IPS DF 6.9 (cell line): ENCODE measurements at regions not wholly inside any gene's neighbourhood (a gene's known extent, or its start where the extent isn't known, plus 50 kb on each side); places are given as distances from the start of the nearest gene placed in this dataset.

Experiments used
- DNase-seq: peaks from one replicate; pipeline ENCODE4 v3.0.0-alpha.2; 2013; ENCODE audit warnings: low read depth, low spot score
- H3K27ac ChIP-seq: one replicate; pipeline ENCODE4 v1.5.1; 2013; ENCODE audit warnings: low read length, control low read depth
- H3K27me3 ChIP-seq: 2 replicates; pipeline ENCODE4 v1.6.1; 2013; ENCODE audit warnings: mild to moderate bottlenecking, low read length; ENCODE audit not compliant: control insufficient read depth, insufficient read depth
- H3K36me3 ChIP-seq: 2 replicates; pipeline ENCODE4 v1.6.1; 2013; ENCODE audit warnings: low read length; ENCODE audit not compliant: control insufficient read depth, insufficient read depth
- H3K4me1 ChIP-seq: 2 replicates; pipeline ENCODE4 v1.6.1; 2013; ENCODE audit warnings: low read length; ENCODE audit not compliant: control insufficient read depth, insufficient read depth
- H3K4me3 ChIP-seq: 2 replicates; pipeline ENCODE4 v1.5.1; 2013; ENCODE audit warnings: mild to moderate bottlenecking, low read length
- H3K9me3 ChIP-seq: 2 replicates; pipeline ENCODE4 v1.6.1; 2013; ENCODE audit warnings: low read length, inconsistent platforms; ENCODE audit not compliant: control insufficient read depth, insufficient read depth
- WGBS: extraction: QIAGEN DNeasy Blood & Tissue Kit; methylation state at CpG from one replicate; pipeline ENCODE4 v1.1.7; 2013; ENCODE audit warnings: mixed read lengths, missing lambda C conversion rate; ENCODE audit not compliant: insufficient read length, insufficient coverage; 5-methylcytosine and 5-hydroxymethylcytosine counted together

GRCh38 chr5:2206293-2207108, 323.8 kb upstream of the IRX4 start:
- no peak overlapping the region for H3K27ac ChIP-seq
- no CpG with 5 or more reads among the region's 28 CpGs for WGBS
- no peak for DNase-seq
- no peaks in the 10 kb centered on the region for H3K4me1 ChIP-seq
- no peaks in the 10 kb centered on the region for H3K36me3 ChIP-seq
- no peaks in the 10 kb centered on the region for H3K9me3 ChIP-seq
- H3K4me3 ChIP-seq, result no peak overlapping the region
- H3K27me3 ChIP-seq, result no peaks in the 10 kb centered on the region

GRCh38 chr5:2205596-2206226, 323.0 kb upstream of the IRX4 start:
- no peaks in the 10 kb centered on the region for H3K9me3 ChIP-seq
- no peaks in the 10 kb centered on the region for H3K27me3 ChIP-seq
- H3K4me3 ChIP-seq, result no peak overlapping the region
- no peak for DNase-seq
- H3K4me1 ChIP-seq, result no peaks in the 10 kb centered on the region
- H3K36me3 ChIP-seq, result no peaks in the 10 kb centered on the region
- no peak overlapping the region for H3K27ac ChIP-seq
- WGBS, result no CpG with 5 or more reads among the region's 34 CpGs

GRCh38 chr5:2205185-2205585, 322.5 kb upstream of the IRX4 start:
- H3K27ac ChIP-seq, result no peak overlapping the region
- no CpG with 5 or more reads among the region's 14 CpGs for WGBS
- no peaks in the 10 kb centered on the region for H3K36me3 ChIP-seq
- no peaks in the 10 kb centered on the region for H3K4me1 ChIP-seq
- H3K9me3 ChIP-seq, result no peaks in the 10 kb centered on the region
- H3K27me3 ChIP-seq, result no peaks in the 10 kb centered on the region
- no peak for DNase-seq
- H3K4me3 ChIP-seq, result no peak overlapping the region

- Histone ChIP-seq H3K4me1 (no peaks in the 10 kb centered on the region), H3K36me3 (no peaks in the 10 kb centered on the region), H3K27ac (no peak overlapping the region), H3K9me3 (no peaks in the 10 kb centered on the region), H3K27me3 (no peaks in the 10 kb centered on the region), H3K4me3 (no peak overlapping the region)
- WGBS, result no CpG with 5 or more reads among the region's 21 CpGs
- no peak for DNase-seq
These were observed 321.9 kb upstream of the IRX4 start for GRCh38 chr5:2204366-2205184.

GRCh38 chr5:2203774-2204173, 321.0 kb upstream of the IRX4 start:
- no peak for DNase-seq
- Histone ChIP-seq H3K27me3 (no peaks in the 10 kb centered on the region), H3K4me3 (no peak overlapping the region), H3K4me1 (no peaks in the 10 kb centered on the region), H3K27ac (no peak overlapping the region), H3K36me3 (no peaks in the 10 kb centered on the region), H3K9me3 (no peaks in the 10 kb centered on the region)
- WGBS, result no CpG with 5 or more reads among the region's 3 CpGs

GRCh38 chr5:2201832-2202231, 319.1 kb upstream of the IRX4 start:
- DNase-seq, result no peak
- Histone ChIP-seq H3K4me1 (no peaks in the 10 kb centered on the region), H3K27me3 (no peaks in the 10 kb centered on the region), H3K27ac (no peak overlapping the region), H3K36me3 (no peaks in the 10 kb centered on the region), H3K4me3 (no peak overlapping the region), H3K9me3 (no peaks in the 10 kb centered on the region)
- whole genome bisulfite sequencing, result no CpG with 5 or more reads among the region's 9 CpGs

GRCh38 chr5:2201421-2201820, 318.7 kb upstream of the IRX4 start:
- no peaks in the 10 kb centered on the region for H3K9me3 ChIP-seq
- H3K27me3 ChIP-seq, result no peaks in the 10 kb centered on the region
- H3K4me3 ChIP-seq, result no peak overlapping the region
- no CpG with 5 or more reads among the region's 2 CpGs for WGBS
- H3K4me1 ChIP-seq, result no peaks in the 10 kb centered on the region
- no peak for DNase-seq
- no peaks in the 10 kb centered on the region for H3K36me3 ChIP-seq
- H3K27ac ChIP-seq, result no peak overlapping the region

GRCh38 chr5:2201011-2201410, 318.3 kb upstream of the IRX4 start:
- Histone ChIP-seq H3K4me1 (no peaks in the 10 kb centered on the region), H3K27ac (no peak overlapping the region), H3K27me3 (no peaks in the 10 kb centered on the region), H3K9me3 (no peaks in the 10 kb centered on the region), H3K4me3 (no peak overlapping the region), H3K36me3 (no peaks in the 10 kb centered on the region)
- no peak for DNase-seq
- WGBS, result no CpG with 5 or more reads among the region's 5 CpGs

GRCh38 chr5:2200261-2200950, 317.7 kb upstream of the IRX4 start:
- Histone ChIP-seq H3K4me1 (no peaks in the 10 kb centered on the region), H3K36me3 (no peaks in the 10 kb centered on the region), H3K4me3 (no peak overlapping the region), H3K9me3 (no peaks in the 10 kb centered on the region), H3K27ac (no peak overlapping the region), H3K27me3 (no peaks in the 10 kb centered on the region)
- no peak for DNase-seq
- no CpG with 5 or more reads among the region's 15 CpGs for WGBS

GRCh38 chr5:2199697-2200096, 317.0 kb upstream of the IRX4 start:
- WGBS, result no CpG with 5 or more reads among the region's 14 CpGs
- Histone ChIP-seq H3K9me3 (0 out of 2 replicates have a peak, but pooled peaks cover 1% of the 10 kb centered on the region), H3K4me1 (no peaks in the 10 kb centered on the region), H3K4me3 (no peak overlapping the region), H3K36me3 (no peaks in the 10 kb centered on the region), H3K27ac (no peak overlapping the region), H3K27me3 (no peaks in the 10 kb centered on the region)
- no peak for DNase-seq
